SK-N-SH (cell line): ENCODE measurements at regions not wholly inside any gene's neighbourhood (a gene's known extent, or its start where the extent isn't known, plus 50 kb on each side); places are given as distances from the start of the nearest gene placed in this dataset.

ENCODE experiments used
- FOXM1 ChIP-seq: IDR thresholded peaks from 2 replicates; pipeline ENCODE4 v1.4.0; 2012; ENCODE audit warnings: low read depth, mild to moderate bottlenecking
- NFIC ChIP-seq: IDR thresholded peaks from 2 replicates; pipeline ENCODE4 v1.4.0; 2012; ENCODE audit warnings: borderline replicate concordance
- POLR2AphosphoS5 ChIP-seq: IDR thresholded peaks from 2 replicates; pipeline ENCODE4 v1.6.1; 2012; ENCODE audit warnings: low read depth, low read length
- TAF1 ChIP-seq: IDR thresholded peaks from 2 replicates; pipeline ENCODE4 v1.6.1; 2012; ENCODE audit warnings: low read depth, mild to moderate bottlenecking, low read length, moderate library complexity, borderline replicate concordance
- TEAD4 ChIP-seq: IDR thresholded peaks from 2 replicates; pipeline ENCODE4 v1.4.0; 2012; ENCODE audit warnings: mild to moderate bottlenecking, borderline replicate concordance; ENCODE audit not compliant: insufficient read depth
- YY1 ChIP-seq: IDR thresholded peaks from 2 replicates; pipeline ENCODE4 v1.4.0; 2012; ENCODE audit warnings: low read depth, mild to moderate bottlenecking
- TF ChIP-seq, protein P1 (sequence below): fragments of 200-600 bp; sonication (generic); IDR thresholded peaks from 2 replicates; pipeline ENCODE4 v1.6.1; 2017; ENCODE audit warnings: antibody characterized with exemption, mild to moderate bottlenecking, moderate library complexity

DNA sequence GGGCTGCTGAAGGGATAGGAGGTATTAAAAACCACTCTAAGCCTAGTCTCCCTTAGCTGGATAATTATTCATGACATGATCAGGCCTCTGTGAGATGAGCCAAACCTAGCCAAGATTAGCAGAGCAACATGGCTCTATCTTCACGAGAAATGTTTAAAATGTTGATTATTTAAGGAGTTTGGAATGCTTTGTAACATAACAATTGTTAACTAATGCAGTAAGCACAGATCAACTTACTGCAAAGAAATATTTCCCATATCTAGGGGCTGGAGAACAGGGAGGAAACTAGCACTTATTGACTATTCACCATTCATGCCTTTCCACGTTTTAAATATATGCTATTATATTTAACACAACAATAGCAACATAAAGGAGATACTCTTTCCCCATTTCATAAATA lies 833.7 kb upstream of the CHAC2 start:
- TF ChIP-seq YY1 (no peak), NFIC (no peak), TAF1 (no peak), POLR2AphosphoS5 (no peak), TEAD4 (no peak), FOXM1 (no peak)
- TF ChIP-seq, protein P1, sequence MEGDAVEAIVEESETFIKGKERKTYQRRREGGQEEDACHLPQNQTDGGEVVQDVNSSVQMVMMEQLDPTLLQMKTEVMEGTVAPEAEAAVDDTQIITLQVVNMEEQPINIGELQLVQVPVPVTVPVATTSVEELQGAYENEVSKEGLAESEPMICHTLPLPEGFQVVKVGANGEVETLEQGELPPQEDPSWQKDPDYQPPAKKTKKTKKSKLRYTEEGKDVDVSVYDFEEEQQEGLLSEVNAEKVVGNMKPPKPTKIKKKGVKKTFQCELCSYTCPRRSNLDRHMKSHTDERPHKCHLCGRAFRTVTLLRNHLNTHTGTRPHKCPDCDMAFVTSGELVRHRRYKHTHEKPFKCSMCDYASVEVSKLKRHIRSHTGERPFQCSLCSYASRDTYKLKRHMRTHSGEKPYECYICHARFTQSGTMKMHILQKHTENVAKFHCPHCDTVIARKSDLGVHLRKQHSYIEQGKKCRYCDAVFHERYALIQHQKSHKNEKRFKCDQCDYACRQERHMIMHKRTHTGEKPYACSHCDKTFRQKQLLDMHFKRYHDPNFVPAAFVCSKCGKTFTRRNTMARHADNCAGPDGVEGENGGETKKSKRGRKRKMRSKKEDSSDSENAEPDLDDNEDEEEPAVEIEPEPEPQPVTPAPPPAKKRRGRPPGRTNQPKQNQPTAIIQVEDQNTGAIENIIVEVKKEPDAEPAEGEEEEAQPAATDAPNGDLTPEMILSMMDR = no peak
